ENCODE measurements at regions not wholly inside any gene's neighbourhood (a gene's known extent, or its start where the extent isn't known, plus 50 kb on each side); places are given as distances from the start of the nearest gene placed in this dataset.
"Not testable (repeated sequence)": the region's sequence is repeated elsewhere in the genome, so short reads cannot be mapped to it uniquely, and the experiment has no call there.

DNA sequence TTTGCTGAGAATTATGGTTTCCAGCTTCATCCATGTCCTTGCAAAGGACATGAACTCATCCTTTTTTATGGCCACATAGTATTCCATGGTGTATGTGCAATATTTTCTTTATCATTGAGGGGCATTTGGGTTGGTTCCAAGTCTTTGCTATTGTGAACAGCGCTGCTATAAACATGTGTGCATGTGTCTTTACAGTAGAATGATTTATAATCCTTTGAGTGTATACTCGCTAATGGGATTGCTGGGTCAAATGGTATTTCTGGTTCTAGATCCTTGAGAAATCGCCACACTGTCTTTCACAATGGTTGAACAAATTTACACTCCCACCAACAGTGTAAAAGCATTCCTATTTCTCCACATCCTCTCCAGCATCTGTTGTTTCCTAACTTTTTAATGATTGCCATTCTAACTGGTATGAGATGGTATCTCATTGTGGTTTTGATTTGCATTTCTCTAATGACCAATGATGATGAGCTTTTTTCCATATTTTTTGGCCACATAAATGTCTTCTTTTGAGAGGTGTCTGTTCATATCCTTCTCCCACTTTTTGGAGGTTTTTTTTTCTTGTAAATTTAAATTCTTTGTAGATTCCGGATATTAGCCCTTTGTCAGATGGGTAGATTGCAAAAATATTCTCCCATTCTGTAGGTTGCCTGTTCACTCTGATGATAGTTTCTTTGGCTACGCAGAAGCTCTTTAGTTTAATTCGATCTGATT is 180.1 kb downstream of the PLPPR4 start:
- DNase-seq (ENCODE audit: low spot score), result not testable (repeated sequence)

DNA sequence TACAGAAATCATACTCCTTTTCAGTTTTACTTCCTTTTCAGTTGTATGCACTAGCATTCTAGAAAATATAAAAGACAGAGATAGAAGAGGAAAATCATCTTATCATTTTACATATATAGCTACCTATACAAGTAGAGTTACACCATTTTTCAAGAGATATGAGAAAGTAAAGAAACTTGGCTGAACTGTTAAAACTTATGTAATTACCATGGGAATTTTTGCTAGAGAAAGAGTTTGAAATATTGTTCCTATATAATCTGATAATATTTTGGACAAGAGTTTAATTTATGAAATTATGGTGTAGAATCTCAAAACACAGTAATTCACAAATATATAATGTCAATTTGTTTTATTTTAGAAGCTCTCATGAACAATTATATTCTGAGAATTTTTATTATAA is 180.8 kb downstream of the PLPPR4 start:
- DNase-seq (ENCODE audit: low spot score), result no peak

DNA sequence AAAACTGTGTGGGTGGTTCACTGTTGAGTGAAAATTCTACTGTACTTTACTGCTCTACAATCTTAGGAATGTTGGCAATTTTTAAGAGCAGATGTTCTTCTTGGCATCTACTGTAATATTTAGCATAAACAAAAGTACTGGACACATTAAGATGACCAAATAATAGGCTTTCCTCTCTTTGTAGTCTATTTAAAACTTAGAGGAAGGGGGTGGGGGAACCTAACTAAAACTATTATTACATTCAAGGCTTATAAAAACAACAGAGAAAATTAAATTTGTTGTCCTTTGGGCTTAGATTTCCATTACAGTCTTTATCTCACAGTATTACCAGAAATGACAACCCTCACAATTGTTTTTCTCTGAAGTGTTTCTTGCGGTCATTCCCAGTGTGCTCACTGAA is 181.2 kb downstream of the PLPPR4 start:
- DNase-seq (ENCODE audit: low spot score), result no peak

DNA sequence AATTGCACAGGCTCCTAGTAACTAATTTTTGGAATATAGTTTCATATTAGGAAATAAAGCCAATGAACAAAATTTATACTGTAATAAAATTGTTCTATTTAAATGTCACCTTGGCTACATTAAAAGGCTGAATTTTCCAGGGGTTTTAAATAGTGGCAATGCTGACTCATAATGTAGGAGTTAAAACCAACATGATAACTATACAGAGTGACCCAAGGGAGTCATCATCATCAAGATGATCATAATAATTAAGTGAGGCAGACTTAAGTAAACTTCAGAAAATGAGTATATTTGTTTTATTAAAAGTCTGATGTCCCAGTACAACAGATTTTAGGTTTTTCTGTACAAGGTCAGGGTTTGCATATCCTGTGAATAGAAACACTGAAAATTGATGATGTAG is 183.4 kb downstream of the PLPPR4 start:
- DNase-seq (ENCODE audit: low spot score), result no peak

DNA sequence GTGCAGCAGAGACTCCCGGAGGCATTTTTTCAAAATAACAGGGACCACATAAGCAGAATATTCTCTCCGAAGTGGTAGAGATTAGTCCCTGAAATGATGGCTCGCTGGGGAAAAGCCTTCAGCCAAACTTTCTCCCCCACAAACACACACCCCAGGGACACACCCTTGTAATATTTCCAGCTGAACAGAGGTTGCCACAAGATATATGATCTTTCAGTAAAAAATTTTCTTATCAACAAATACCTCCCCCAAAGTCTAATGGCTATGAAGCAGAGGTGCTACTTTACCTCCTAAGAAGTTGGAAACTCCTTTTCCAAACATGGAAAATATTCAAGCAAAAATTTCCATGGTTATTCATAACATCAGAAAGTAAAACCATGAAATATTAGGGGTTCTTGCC is 190.2 kb upstream of the PALMD start:
- no peak for DNase-seq (ENCODE audit: low spot score)

DNA sequence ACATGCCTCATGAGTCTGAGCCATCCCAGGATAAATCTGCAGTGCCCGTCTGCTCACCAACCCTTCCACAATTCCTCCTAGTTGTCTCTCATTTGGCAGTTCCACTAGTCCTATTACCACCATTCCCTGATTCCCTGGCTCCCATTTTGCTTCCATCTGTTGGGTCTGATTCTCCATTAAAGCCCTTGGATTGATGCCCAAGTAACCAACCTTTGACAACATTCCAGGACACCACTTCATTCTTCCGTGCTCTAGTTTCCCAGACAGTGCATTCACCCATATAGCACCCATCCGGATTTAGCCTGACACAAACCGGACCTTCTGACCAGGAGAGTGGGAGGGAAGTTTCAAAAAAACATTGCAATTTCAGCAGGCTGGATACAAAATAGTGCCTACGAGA is 189.4 kb upstream of the PALMD start:
- no peak for DNase-seq (ENCODE audit: low spot score)

DNA sequence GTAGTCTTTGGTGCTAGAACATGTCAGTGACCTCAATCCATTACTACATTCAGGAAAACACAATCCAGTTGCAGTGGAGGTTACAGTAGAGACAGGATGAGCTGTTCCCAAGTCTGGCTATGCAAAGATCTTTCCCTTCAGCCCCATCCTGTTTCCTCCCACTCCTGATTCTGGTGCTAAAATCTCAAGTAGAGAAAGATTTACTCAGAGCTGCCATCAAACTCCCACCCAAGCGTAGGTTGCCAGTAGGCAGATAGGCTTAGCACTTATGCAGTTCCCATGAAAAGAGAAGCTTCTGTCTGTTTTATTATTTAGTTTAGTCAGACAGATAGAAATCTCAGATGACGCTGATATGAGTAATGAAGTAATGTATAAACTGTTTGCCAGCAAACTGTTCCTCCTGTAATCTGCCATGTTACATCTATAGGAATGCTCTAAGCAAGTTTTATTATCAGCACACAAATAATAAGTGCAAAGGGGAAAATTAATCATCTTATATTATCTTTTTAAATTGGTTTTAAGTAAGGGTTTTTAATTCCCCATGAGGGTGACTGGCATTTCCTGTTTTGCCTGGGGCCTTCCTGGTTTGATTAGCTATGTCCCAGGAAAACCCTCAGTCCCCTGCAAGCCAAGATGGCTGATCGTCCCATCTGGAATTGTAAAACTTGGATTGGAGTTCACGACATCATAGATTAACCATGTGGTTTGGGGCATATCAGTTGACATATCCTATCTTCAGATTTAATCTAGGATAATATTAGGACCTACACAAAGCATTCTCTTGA is 188.3 kb upstream of the PALMD start:
- DNase-seq (ENCODE audit: low spot score), result no peak

DNA sequence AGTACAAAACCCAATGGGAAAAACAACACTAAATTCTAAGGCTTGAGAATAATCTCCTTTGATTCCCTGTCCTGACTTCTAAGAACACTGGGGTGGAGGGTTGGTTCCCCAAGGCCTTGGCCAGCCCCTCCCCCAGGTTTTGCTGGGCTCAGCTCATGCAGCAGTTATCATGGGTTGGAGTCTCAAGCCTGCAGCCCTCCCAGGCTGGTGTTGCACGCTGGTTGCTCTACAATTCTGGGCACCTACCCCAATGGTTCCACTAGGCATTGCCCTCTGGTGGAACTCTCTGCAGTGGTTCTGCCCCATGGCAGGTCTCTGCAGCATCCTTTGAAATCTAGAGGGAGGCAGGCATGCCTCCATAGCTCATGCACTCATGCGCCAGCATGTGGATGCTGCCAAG is 184.4 kb upstream of the PALMD start:
- no peak for DNase-seq (ENCODE audit: low spot score)

DNA sequence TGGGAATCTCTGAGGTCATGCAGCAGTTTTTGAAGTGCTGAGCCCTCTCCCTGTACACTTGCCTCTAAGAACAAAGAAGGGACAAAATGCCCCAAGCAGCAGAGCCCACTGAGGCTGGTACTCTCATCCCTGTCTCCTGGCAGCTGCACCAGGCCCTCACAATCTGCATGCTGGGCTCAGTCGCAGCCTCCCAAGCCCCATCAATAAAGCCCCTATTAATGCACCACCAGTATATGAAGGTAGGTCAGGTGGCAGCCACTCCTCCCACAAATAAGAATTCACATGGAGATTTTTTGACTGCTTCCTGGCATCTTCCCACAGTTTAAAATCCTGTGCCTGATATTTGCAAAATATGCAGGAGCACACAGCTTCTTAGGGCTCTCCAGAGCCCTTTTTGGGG is 181.2 kb upstream of the PALMD start:
- no peak for DNase-seq (ENCODE audit: low spot score)

DNA sequence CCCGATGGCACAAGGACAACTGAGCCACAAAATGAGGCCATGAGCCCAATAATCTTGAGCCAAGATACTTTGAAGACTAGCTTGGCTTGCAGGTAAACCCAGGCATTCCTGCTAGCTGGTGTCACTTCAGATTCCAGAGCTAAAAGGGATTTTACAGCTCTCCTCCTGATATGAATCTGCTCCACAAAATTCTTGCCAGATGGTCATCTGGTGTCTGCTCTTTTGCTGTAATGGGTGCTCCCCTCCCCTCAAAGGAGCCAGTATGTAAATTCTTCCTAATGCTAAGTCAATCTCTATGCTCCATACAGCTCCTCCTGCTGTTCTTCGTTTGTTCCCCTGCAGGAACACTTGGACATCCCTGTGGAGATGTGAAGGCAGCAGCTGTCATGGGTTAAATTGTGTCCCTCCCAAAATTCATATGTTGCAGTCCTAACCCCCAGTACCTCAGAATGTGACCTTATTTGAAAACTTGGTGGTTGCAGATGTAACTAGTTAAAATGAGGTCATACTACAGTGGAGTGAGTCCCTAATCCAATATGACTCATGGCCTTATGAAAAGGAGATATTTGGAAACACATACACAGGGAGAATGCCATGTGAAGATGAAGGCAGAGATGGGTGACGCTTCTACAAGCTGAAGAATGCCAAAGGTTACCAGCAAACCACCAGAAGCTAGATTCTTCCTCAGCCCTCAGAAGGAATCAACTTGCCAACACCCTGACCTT is 180.6 kb upstream of the PALMD start:
- no peak for DNase-seq (ENCODE audit: low spot score)

DNA sequence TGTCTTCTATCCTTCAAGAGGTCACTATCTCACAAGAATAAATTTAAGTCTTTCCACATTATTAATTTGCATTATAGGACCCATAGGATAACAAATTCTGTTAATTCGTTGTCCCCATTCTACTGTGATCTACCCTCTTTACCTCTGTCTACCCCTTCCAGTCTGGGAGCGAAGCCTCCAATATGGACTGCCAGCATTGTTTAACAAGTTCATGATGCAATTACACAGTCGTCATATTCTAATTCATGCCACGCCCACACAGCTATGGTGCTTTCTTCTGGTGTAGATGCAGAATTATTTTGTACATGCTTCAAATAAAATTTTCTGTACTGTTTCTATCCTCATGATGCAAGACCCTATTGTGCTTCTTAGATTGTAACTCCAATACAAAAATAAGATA is 178.3 kb upstream of the PALMD start:
- no peak for DNase-seq (ENCODE audit: low spot score)

DNA sequence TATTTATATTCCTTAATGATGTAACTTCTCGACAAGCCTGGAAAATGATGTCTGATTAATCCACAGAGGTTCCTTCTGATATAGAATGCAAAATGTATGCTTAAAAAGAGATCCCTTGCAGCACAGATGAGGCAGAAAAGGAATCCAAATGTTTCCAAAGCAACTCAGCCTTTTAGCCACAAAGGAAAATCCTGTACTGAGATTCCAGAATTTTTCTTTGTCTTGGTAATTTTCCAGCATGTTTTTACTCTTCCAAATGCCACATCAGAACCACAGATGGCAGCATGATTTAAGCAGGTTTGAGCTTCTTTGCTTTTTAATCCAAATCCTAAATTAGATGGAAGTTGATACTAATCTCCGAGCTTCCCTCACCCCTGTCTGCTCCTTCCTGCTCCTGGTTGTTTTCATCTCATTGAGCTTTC is 176.4 kb upstream of the PALMD start:
- no peak for DNase-seq (ENCODE audit: low spot score)

DNA sequence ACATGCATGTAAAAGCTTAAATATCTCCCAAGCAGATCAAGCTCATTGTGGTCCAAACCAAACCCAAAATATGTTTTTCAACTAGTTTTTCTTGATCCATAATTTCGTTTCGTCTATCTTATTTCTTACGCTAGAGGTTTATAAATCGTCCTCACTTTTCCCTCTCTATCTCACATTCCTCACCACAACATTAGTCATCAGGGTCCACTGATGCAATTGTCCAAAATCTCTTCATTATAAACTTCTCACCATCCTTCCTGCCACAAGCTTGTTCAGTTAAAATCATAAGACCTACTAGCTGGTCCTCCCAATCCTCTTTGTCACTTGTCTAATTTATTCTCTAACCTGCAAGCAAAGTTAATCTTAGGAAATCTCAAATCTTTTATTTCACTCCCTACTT is 173.0 kb upstream of the PALMD start:
- no peak for DNase-seq (ENCODE audit: low spot score)

DNA sequence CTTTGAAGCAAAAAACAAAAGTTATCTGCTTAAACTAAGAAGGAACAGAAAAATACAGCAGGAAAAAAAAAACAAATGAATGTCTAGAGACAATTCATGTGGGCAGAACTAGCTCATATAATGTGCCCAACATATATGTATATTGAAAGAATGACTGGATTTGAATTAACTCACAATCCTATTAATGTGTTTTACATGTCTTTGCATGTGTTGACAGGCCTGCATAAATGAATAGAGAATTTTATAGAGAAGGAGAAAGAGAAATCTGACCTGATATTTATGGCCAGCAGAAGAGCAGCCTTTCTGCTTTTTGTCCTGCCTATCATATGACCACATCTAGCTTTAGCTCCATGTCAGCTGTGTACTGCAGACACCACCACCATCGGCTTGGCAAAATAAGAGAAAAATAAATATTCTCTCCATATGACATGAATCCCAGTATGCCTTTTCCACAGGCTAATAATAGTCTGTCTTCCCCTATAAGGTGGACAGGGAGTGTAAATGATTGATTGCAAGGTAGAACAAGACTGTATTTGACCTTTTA is 171.5 kb upstream of the PALMD start:
- no peak for DNase-seq (ENCODE audit: low spot score)

DNA sequence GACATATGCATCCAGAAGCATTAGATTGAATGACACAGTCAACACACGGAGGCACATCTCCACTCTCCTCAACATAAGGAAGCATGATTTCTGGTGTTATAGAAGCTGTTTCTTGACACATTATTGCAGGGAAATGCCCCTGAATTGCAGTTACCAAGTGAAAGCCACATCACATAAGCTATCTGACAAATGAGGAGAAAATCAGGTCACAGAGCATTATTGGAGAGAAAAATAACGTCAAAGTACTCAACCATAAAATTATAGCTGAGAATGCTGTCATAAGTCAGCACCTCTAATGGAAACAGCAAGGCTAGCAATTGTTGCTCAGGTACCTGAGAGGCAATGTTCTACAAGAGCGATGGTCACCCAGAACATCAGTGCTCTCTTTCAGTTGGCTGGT is 169.9 kb upstream of the PALMD start:
- DNase-seq (ENCODE audit: low spot score), result no peak

DNA sequence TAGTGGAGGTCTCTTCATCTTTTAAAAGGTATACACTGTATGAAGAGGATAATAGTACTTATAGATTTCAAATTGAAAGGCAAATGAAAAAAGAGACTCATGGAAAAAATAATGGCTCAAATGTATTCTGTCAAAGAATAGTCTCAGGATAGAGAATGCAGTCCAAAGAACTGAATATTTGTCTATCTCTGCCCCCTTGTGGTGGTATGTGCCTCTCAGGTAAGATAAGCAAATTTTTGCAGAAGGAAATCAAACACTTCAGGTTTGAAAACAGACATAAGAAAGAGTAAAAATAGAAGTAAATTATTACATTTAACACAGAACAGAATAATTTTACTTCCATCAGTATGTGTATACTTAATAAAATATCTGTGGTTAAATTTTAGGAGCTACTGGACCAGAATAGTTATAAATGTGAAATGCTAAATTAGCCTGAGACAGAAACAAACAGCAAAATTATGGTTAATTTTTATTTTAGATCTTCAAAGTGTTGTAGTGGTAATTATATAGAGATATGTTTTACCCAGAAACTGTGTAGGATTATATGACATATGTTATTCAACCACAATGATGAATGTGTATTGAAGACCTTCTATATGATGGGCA is 164.4 kb upstream of the PALMD start:
- DNase-seq (ENCODE audit: low spot score), result peak; percentile 37

DNA sequence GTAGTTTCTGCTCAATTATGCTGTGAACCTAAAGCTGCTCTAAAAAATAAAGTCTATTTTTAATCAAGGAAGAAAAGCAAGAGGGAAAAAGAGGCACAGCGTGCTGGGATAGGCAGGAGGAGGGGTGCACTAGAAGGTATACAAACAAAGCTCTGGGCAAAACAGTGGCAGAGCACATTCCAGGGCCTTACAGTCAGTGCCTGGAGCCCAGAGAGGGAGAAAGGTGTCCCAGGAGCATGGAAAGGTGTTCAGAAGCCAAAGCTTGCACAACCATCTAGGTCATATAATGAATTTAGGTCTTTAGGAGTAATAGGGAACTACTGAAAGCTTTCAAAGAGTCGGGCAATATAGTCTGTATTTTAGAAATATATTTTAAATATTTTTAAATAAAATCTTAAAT is 163.6 kb upstream of the PALMD start:
- no peak for DNase-seq (ENCODE audit: low spot score)

DNA sequence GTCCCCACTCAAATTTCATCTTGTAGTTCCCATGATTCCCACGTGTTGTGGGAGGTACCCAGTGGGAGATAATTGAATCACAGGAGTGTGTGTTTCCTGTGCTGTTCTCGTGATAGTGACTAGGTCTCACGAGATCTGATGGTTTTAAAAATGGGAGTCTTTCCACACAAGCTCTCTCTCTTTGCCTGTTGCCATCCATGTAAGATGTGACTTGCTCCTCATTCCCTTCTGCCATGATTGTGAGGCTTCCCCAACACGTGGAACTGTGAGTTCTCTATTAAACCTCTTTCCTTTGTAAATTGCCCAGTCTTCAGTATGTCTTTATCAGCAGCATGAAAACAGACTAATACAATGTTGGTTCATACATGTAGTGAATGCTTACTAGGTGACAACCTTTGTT is 163.2 kb upstream of the PALMD start:
- DNase-seq (ENCODE audit: low spot score), result no peak

DNA sequence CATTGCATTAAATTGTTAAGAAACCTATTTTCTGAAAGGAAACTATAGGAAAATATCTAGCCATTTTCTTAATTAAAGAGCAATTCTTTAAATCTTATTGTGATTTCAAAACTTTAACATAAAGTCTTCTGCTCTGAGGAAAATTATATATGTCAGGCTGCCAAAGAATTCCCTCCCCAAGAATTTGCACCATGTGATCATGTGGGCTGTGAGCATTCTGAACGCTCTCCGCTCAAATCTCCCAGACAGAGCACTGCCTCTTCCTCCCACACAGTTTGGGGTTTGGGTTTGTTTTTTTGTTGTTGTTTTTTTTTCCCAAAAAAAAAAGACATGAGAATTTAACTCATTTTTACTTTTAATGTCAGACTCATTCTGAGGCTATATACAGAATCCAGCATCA is 155.9 kb upstream of the PALMD start:
- no peak for DNase-seq (ENCODE audit: low spot score)

DNA sequence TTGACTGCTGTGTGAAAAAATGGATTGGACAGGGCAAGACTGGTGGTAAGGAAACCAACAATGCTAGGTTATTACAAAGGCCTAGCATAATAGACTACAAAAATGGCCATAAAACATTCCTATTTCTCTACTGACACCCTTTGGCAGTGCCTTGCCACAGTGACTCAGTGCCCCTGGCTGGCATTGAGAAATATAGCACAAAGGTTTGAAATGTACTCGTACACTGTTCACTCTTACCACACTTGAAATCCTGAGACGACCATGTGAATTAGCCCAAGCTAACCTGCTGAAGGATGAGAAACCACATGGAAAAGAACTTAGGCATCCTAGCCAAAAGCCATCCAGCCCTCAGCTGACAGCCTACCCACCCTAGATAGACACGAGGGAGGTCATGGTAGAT is 149.8 kb upstream of the PALMD start:
- no peak for DNase-seq (ENCODE audit: low spot score)

DNA sequence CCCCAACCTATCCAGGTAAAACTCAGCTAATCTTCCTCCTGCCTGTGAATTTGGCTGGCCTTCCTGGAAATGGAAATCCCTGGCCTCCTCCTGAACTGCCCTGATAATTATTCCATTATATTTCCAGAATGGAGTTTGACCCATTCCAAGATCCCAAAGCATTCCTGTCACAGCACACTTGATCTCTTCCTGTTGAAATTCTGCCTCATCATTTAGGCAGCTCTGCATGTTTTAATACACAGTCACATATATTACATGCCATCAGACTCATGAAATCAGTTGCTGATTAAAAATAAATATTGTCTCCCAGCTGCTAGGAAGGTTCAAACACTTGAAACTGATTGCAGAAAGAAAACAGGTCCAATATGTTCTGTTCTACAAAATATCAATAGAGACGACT is 148.2 kb upstream of the PALMD start:
- DNase-seq (ENCODE audit: low spot score), result no peak

DNA sequence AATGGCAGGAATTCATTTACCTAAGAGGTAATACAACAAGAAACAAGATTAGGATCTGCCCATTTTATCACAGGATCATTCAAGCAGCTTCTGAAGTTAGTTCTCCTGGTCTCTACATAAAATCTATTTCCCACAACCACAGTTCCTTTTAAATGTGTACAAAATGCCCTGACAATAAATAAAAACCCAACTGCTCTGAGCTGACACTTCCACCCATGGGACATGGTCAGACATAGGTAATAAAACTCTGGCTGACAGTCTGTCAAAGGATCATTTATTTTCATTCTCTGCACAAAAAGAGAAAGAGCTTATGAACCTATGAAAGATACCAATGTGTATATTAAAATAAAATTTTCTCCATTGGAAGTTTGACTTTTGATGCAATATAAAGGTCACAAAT is 145.4 kb upstream of the PALMD start:
- no peak for DNase-seq (ENCODE audit: low spot score)

DNA sequence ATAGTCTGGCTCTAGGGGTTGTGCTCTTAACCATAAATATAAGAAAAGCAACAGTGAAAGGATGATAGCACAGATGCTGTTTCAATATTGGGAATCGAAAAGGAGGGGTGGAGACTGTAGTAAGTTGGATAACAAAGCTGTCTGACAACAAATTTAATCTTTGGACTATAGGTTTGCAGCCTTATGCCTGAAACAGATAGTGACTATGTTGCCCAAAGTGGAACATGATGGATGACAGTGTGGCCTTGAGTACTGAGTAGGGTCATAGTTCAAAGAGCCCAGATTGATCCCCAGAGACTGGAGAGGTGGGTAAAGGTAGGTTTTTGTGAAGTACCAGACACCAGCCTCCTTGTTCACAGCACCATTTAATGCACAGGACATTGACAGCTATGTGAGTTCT is 144.0 kb upstream of the PALMD start:
- DNase-seq (ENCODE audit: low spot score), result no peak

All from CD4-positive, alpha-beta T cell treated with Interleukin-6 at 100 ng/mL for 8 hours (primary cell).